Myocyte (in vitro differentiated cells): ENCODE measurements at regions not wholly inside any gene's neighbourhood (a gene's known extent, or its start where the extent isn't known, plus 50 kb on each side); places are given as distances from the start of the nearest gene placed in this dataset.

Source experiments
- DNase-seq: peaks from one replicate; pipeline ENCODE4 v3.0.0-alpha.2; 2012; ENCODE audit warnings: low read depth

GRCh38 chr12:114302606-114303315, 103.2 kb downstream of the TBX5 start:
- no peak for DNase-seq

GRCh38 chr12:114302117-114302516, 103.8 kb downstream of the TBX5 start:
- no peak for DNase-seq

GRCh38 chr12:114294303-114294685, 111.7 kb downstream of the TBX5 start:
- no peak for DNase-seq

GRCh38 chr12:114293571-114294302, 112.2 kb downstream of the TBX5 start:
- no peak for DNase-seq

- DNase-seq: no peak
These were observed 112.9 kb downstream of the TBX5 start for GRCh38 chr12:114293073-114293472.

GRCh38 chr12:114291389-114292060, 114.4 kb downstream of the TBX5 start:
- DNase-seq: no peak

GRCh38 chr12:114287821-114288525, 118.0 kb downstream of the TBX5 start:
- DNase-seq: no peak

GRCh38 chr12:114286145-114286544, 119.8 kb downstream of the TBX5 start:
- no peak for DNase-seq

GRCh38 chr12:114285554-114285953, 120.4 kb downstream of the TBX5 start:
- no peak for DNase-seq

- no peak for DNase-seq
These were observed 121.9 kb downstream of the TBX5 start for GRCh38 chr12:114284041-114284440.

GRCh38 chr12:114275932-114276785, 129.8 kb downstream of the TBX5 start:
- DNase-seq: no peak

- no peak for DNase-seq
These were observed 130.9 kb downstream of the TBX5 start for GRCh38 chr12:114275086-114275485.

- DNase-seq: no peak
These were observed 131.8 kb downstream of the TBX5 start for GRCh38 chr12:114274131-114274530.

GRCh38 chr12:114272605-114273004, 133.3 kb downstream of the TBX5 start:
- no peak for DNase-seq

- DNase-seq: no peak
These were observed 133.9 kb downstream of the TBX5 start for GRCh38 chr12:114272071-114272470.

GRCh38 chr12:114269153-114269552, 136.8 kb downstream of the TBX5 start:
- peak; percentile 1 for DNase-seq

- no peak for DNase-seq
These were observed 139.4 kb downstream of the TBX5 start for GRCh38 chr12:114266536-114266935.

- DNase-seq: no peak
These were observed 140.9 kb downstream of the TBX5 start for GRCh38 chr12:114265036-114265435.

GRCh38 chr12:114263056-114263805, 142.7 kb downstream of the TBX5 start:
- no peak for DNase-seq

GRCh38 chr12:114257687-114258086, 148.3 kb downstream of the TBX5 start:
- no peak for DNase-seq
